ENCODE measurements at regions not wholly inside any gene's neighbourhood (a gene's known extent, or its start where the extent isn't known, plus 50 kb on each side); places are given as distances from the start of the nearest gene placed in this dataset.

- peaks cover 72% of the 10 kb centered on the region for H3K4me1 Mint-ChIP-seq
- H3K36me3 Mint-ChIP-seq, result no peaks in the 10 kb centered on the region; the same call in none of the 2 replicates
- no peak overlapping the region for H3K4me3 Mint-ChIP-seq
- ATAC-seq (no peak), DNase-seq (ENCODE audit: low spot score) (no peak)
- POLR2A ChIA-PET, result no interaction called here
- 0 out of 2 replicates have a peak overlapping the region, but pooled peaks have one; percentile 32 for H3K27ac Mint-ChIP-seq
- no peaks in the 10 kb centered on the region for H3K27me3 Mint-ChIP-seq (ENCODE audit: low read depth)
- TF ChIP-seq ATF3 (CRISPR knock-in tag; conservative IDR thresholded peaks at IDR 0.05) (no peak), HMGXB4 (CRISPR knock-in tag; IDR thresholded peaks at IDR 0.05) (no peak), ZNF317 (CRISPR knock-in tag; IDR thresholded peaks at IDR 0.05; ENCODE audit: borderline replicate concordance, low read depth) (no peak), ETV6 (CRISPR knock-in tag; IDR thresholded peaks at IDR 0.05) (no peak), ATF6 (CRISPR knock-in tag; IDR thresholded peaks at IDR 0.05) (no peak)
- no peaks in the 10 kb centered on the region for H3K9me3 Mint-ChIP-seq
- CTCF ChIA-PET, result no interaction called here
These were observed 337.5 kb downstream of the SEC14L1 start for GRCh38 chr17:77478281-77478680.

GRCh38 chr17:77478899-77479298 lies 338.1 kb downstream of the SEC14L1 start:
- ChIA-PET CTCF (interaction anchor here (1.3 kb wide), 1 partner anchor 49 kb away, joined by 9 read pairs; no protein-coding TSS in a partner anchor), POLR2A (no interaction called here)
- H3K27ac Mint-ChIP-seq, result peak overlapping the region; percentile 93

GRCh38 chr17:77479372-77480198 lies 338.8 kb downstream of the SEC14L1 start:
- CTCF ChIA-PET, result interaction anchor here (1.3 kb wide), 1 partner anchor 49 kb away, joined by 9 read pairs; no protein-coding TSS in a partner anchor

More at GRCh38 chr17:77478899-77479298, 338.1 kb downstream of the SEC14L1 start:
- no peaks in the 10 kb centered on the region; the same call in none of the 2 replicates for H3K36me3 Mint-ChIP-seq
- DNase-seq (ENCODE audit: low spot score) (no peak), ATAC-seq (no peak)
- H3K9me3 Mint-ChIP-seq, result no peaks in the 10 kb centered on the region
- TF ChIP-seq PREB (CRISPR knock-in tag; IDR thresholded peaks at IDR 0.05; ENCODE audit: borderline replicate concordance) (no peak), USF1 (CRISPR knock-in tag; IDR thresholded peaks at IDR 0.05) (peak; percentile 26; the same call in 1 of the 2 replicates), USF2 (CRISPR knock-in tag; IDR thresholded peaks at IDR 0.05) (peak; percentile 69)
- peaks cover 66% of the 10 kb centered on the region for H3K4me1 Mint-ChIP-seq
- no peaks in the 10 kb centered on the region for H3K27me3 Mint-ChIP-seq (ENCODE audit: low read depth)
- H3K4me3 Mint-ChIP-seq, result no peak overlapping the region

More at GRCh38 chr17:77479372-77480198, 338.8 kb downstream of the SEC14L1 start:
- ATAC-seq (peak; percentile 35), DNase-seq (ENCODE audit: low spot score) (peak; percentile 45)
- Mint-ChIP-seq H3K36me3 (no peaks in the 10 kb centered on the region; the same call in none of the 2 replicates), H3K4me1 (peaks cover 59% of the 10 kb centered on the region), H3K4me3 (no peak overlapping the region), H3K9me3 (no peaks in the 10 kb centered on the region), H3K27ac (peak overlapping the region; percentile 93), H3K27me3 (ENCODE audit: low read depth) (no peaks in the 10 kb centered on the region)
- TF ChIP-seq USF1 (CRISPR knock-in tag; IDR thresholded peaks at IDR 0.05), result peak; percentile 50
- TF ChIP-seq SMAD3 (CRISPR knock-in tag; IDR thresholded peaks at IDR 0.05; ENCODE audit: borderline replicate concordance), result no peak
- no peak for TF ChIP-seq ZNF512 (CRISPR knock-in tag; IDR thresholded peaks at IDR 0.05; ENCODE audit: borderline replicate concordance)
- no peak for TF ChIP-seq CBFB (CRISPR knock-in tag; IDR thresholded peaks at IDR 0.05; ENCODE audit: low read depth)
- TF ChIP-seq USF2 (CRISPR knock-in tag; IDR thresholded peaks at IDR 0.05), result peak; percentile 58
- no peak for TF ChIP-seq HMGA2 (CRISPR knock-in tag; IDR thresholded peaks at IDR 0.05)
- no peak for TF ChIP-seq NFYB (CRISPR knock-in tag; conservative IDR thresholded peaks at IDR 0.05; ENCODE audit: low read depth)
- no peak for TF ChIP-seq PRRX2 (CRISPR knock-in tag; IDR thresholded peaks at IDR 0.05)
- POLR2A ChIA-PET, result no interaction called here

All from WTC11 (cell line).